IPS-18a (cell line): ENCODE measurements at regions not wholly inside any gene's neighbourhood (a gene's known extent, or its start where the extent isn't known, plus 50 kb on each side); places are given as distances from the start of the nearest gene placed in this dataset.
"Not testable (repeated sequence)": the region's sequence is repeated elsewhere in the genome, so short reads cannot be mapped to it uniquely, and the experiment has no call there.

Experiments used
- H3K27ac ChIP-seq: one replicate; pipeline ENCODE4 v1.5.1; 2013; ENCODE audit warnings: low read length
- H3K27me3 ChIP-seq: one replicate; pipeline ENCODE4 v1.6.1; 2013; ENCODE audit warnings: mild to moderate bottlenecking, low read length; ENCODE audit not compliant: control insufficient read depth, insufficient read depth
- H3K36me3 ChIP-seq: one replicate; pipeline ENCODE4 v1.6.1; 2013; ENCODE audit warnings: low read depth, low read length; ENCODE audit not compliant: control insufficient read depth
- H3K4me1 ChIP-seq: one replicate; pipeline ENCODE4 v1.6.1; 2013; ENCODE audit warnings: low read depth, low read length; ENCODE audit not compliant: control insufficient read depth
- H3K4me3 ChIP-seq: one replicate; pipeline ENCODE4 v1.5.1; 2013; ENCODE audit warnings: low read length
- H3K9ac ChIP-seq: one replicate; pipeline ENCODE4 v1.6.1; 2013; ENCODE audit warnings: mild to moderate bottlenecking, low read length, moderate library complexity
- H3K9me3 ChIP-seq: one replicate; pipeline ENCODE4 v1.6.1; 2013; ENCODE audit warnings: low read depth, low read length; ENCODE audit not compliant: control insufficient read depth

- H3K4me1 ChIP-seq, result peaks cover 4% of the 10 kb centered on the region
- H3K9me3 ChIP-seq, result no peaks in the 10 kb centered on the region
- no peak overlapping the region for H3K4me3 ChIP-seq
- no peak overlapping the region for H3K9ac ChIP-seq
- H3K36me3 ChIP-seq, result no peaks in the 10 kb centered on the region
- H3K27me3 ChIP-seq, result no peaks in the 10 kb centered on the region
- H3K27ac ChIP-seq, result no peak overlapping the region
These were observed 67.0 kb upstream of the SOD1 start for GRCh38 chr21:31592516-31592915.

GRCh38 chr21:31589820-31590219 is 69.7 kb upstream of the SOD1 start:
- H3K36me3 ChIP-seq, result no peaks in the 10 kb centered on the region
- H3K9me3 ChIP-seq, result no peaks in the 10 kb centered on the region
- H3K27me3 ChIP-seq, result no peaks in the 10 kb centered on the region
- peaks cover 4% of the 10 kb centered on the region for H3K4me1 ChIP-seq
- H3K9ac ChIP-seq, result no peak overlapping the region
- no peak overlapping the region for H3K27ac ChIP-seq
- no peak overlapping the region for H3K4me3 ChIP-seq

- Histone ChIP-seq H3K4me3 (no peak overlapping the region), H3K27ac (no peak overlapping the region), H3K27me3 (no peaks in the 10 kb centered on the region), H3K9ac (no peak overlapping the region), H3K36me3 (no peaks in the 10 kb centered on the region), H3K4me1 (no peaks in the 10 kb centered on the region), H3K9me3 (no peaks in the 10 kb centered on the region)
These were observed 73.4 kb upstream of the SOD1 start for GRCh38 chr21:31586118-31586517.

- not testable (repeated sequence) for H3K4me1 ChIP-seq, H3K9me3 ChIP-seq, H3K27me3 ChIP-seq, H3K9ac ChIP-seq, H3K27ac ChIP-seq, H3K4me3 ChIP-seq, H3K36me3 ChIP-seq
These were observed 75.6 kb upstream of the SOD1 start for GRCh38 chr21:31583937-31584336.

GRCh38 chr21:31583498-31583897 is 76.0 kb upstream of the SOD1 start:
- H3K27me3 ChIP-seq, result no peaks in the 10 kb centered on the region
- no peaks in the 10 kb centered on the region for H3K4me1 ChIP-seq
- H3K9ac ChIP-seq, result no peak overlapping the region
- H3K27ac ChIP-seq, result no peak overlapping the region
- no peaks in the 10 kb centered on the region for H3K36me3 ChIP-seq
- H3K4me3 ChIP-seq, result no peak overlapping the region
- no peaks in the 10 kb centered on the region for H3K9me3 ChIP-seq

GRCh38 chr21:31580866-31581276 is 78.6 kb upstream of the SOD1 start:
- H3K27ac ChIP-seq, result no peak overlapping the region
- H3K9ac ChIP-seq, result no peak overlapping the region
- no peaks in the 10 kb centered on the region for H3K9me3 ChIP-seq
- H3K27me3 ChIP-seq, result no peaks in the 10 kb centered on the region
- no peak overlapping the region for H3K4me3 ChIP-seq
- no peaks in the 10 kb centered on the region for H3K4me1 ChIP-seq
- H3K36me3 ChIP-seq, result no peaks in the 10 kb centered on the region

- H3K36me3 ChIP-seq, result no peaks in the 10 kb centered on the region
- no peak overlapping the region for H3K27ac ChIP-seq
- H3K27me3 ChIP-seq, result no peaks in the 10 kb centered on the region
- no peak overlapping the region for H3K4me3 ChIP-seq
- H3K9me3 ChIP-seq, result peaks cover 6% of the 10 kb centered on the region
- H3K4me1 ChIP-seq, result no peaks in the 10 kb centered on the region
- H3K9ac ChIP-seq, result no peak overlapping the region
These were observed 82.2 kb upstream of the SOD1 start for GRCh38 chr21:31577271-31577670.

GRCh38 chr21:31576428-31576827 is 83.1 kb upstream of the SOD1 start:
- no peak overlapping the region for H3K9ac ChIP-seq
- H3K9me3 ChIP-seq, result peaks cover 6% of the 10 kb centered on the region
- H3K27me3 ChIP-seq, result no peaks in the 10 kb centered on the region

GRCh38 chr21:31573217-31573616 is 86.3 kb upstream of the SOD1 start:
- H3K27me3 ChIP-seq, result no peaks in the 10 kb centered on the region
- H3K27ac ChIP-seq, result no peak overlapping the region
- H3K36me3 ChIP-seq, result no peaks in the 10 kb centered on the region
- no peaks in the 10 kb centered on the region for H3K4me1 ChIP-seq
- peaks cover 6% of the 10 kb centered on the region for H3K9me3 ChIP-seq
- H3K4me3 ChIP-seq, result no peak overlapping the region
- no peak overlapping the region for H3K9ac ChIP-seq

More at GRCh38 chr21:31576428-31576827, 83.1 kb upstream of the SOD1 start:
- Histone ChIP-seq H3K36me3 (no peaks in the 10 kb centered on the region), H3K4me3 (no peak overlapping the region), H3K27ac (no peak overlapping the region), H3K4me1 (no peaks in the 10 kb centered on the region)

GRCh38 chr21:31571879-31572278 is 87.6 kb upstream of the SOD1 start:
- H3K27ac ChIP-seq, result no peak overlapping the region
- no peaks in the 10 kb centered on the region for H3K4me1 ChIP-seq
- H3K9ac ChIP-seq, result no peak overlapping the region
- no peaks in the 10 kb centered on the region for H3K36me3 ChIP-seq
- no peaks in the 10 kb centered on the region for H3K27me3 ChIP-seq
- no peak overlapping the region for H3K4me3 ChIP-seq
- H3K9me3 ChIP-seq, result peaks cover 6% of the 10 kb centered on the region

- H3K4me1 ChIP-seq, result peaks cover 4% of the 10 kb centered on the region
- no peaks in the 10 kb centered on the region for H3K27me3 ChIP-seq
- no peak overlapping the region for H3K4me3 ChIP-seq
- no peak overlapping the region for H3K27ac ChIP-seq
- H3K9ac ChIP-seq, result no peak overlapping the region
- no peaks in the 10 kb centered on the region for H3K36me3 ChIP-seq
- peaks cover 6% of the 10 kb centered on the region for H3K9me3 ChIP-seq
These were observed 88.5 kb upstream of the SOD1 start for GRCh38 chr21:31570824-31571566.

GRCh38 chr21:31566611-31567010 is 92.9 kb upstream of the SOD1 start:
- no peak overlapping the region for H3K27ac ChIP-seq
- H3K27me3 ChIP-seq, result no peaks in the 10 kb centered on the region
- no peak overlapping the region for H3K4me3 ChIP-seq
- no peaks in the 10 kb centered on the region for H3K36me3 ChIP-seq
- H3K9me3 ChIP-seq, result no peaks in the 10 kb centered on the region
- H3K4me1 ChIP-seq, result peaks cover 8% of the 10 kb centered on the region
- H3K9ac ChIP-seq, result no peak overlapping the region
